K562 (cell line): ENCODE measurements at regions not wholly inside any gene's neighbourhood (a gene's known extent, or its start where the extent isn't known, plus 50 kb on each side); places are given as distances from the start of the nearest gene placed in this dataset.

Experiments
- ATF1 ChIP-seq, 2 experiments: fragments of 450-650 bp in 1 of 2; IDR thresholded peaks; 2 replicates each; pipeline ENCODE4 v1.6.1; 2016; ENCODE audit warnings: missing compliant biosample characterization in 1 of 2, missing genetic modification characterization in 1 of 2
- C11orf30 ChIP-seq: fragments of 450-650 bp; IDR thresholded peaks from 2 replicates; pipeline ENCODE4 v1.6.1; 2016; ENCODE audit warnings: low read depth, mild to moderate bottlenecking
- IRF2 ChIP-seq: sonication (generic); formaldehyde crosslinking; IDR thresholded peaks from 2 replicates; pipeline ENCODE4 v1.8.1; 2022; ENCODE audit warnings: mild to moderate bottlenecking, missing genetic modification reagents
- SMARCA4 ChIP-seq: fragments of 450-650 bp; IDR thresholded peaks from 2 replicates; pipeline ENCODE4 v1.6.1; 2016
- SRSF9 ChIP-seq: fragments of 200-400 bp; formaldehyde crosslinking; IDR thresholded peaks from 2 replicates; pipeline ENCODE4 v1.6.1; 2017; ENCODE audit warnings: low read depth, low read length, borderline replicate concordance
- ZNF274 ChIP-seq: IDR thresholded peaks from 2 replicates; pipeline ENCODE4 v1.6.1; 2011; ENCODE audit warnings: low read depth, mild to moderate bottlenecking, low read length, moderate library complexity, borderline replicate concordance

DNA sequence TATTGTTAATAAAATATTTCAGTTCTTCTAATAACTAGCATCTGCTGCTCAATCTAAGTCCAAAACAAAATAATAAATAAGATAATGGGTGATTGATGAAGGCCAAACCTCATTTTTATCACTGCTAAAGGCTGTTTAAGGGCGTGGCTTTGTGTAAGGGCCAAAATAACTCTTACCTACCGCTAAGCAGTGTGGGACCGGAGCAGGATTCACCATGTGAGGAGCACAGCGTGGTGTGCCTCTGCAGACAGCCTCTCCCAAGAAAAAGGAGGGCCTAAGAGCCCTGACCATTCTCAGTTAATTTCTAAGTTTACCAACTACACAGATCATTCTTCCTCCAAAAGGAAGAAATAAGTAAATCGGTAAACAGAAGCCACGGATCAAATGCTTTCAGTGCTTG is 353.7 kb downstream of the ARL6IP6 start:
- TF ChIP-seq ZNF274 (no peak), C11orf30 (no peak), SMARCA4 (no peak), ATF1 (CRISPR knock-in tag; IDR thresholded peaks at IDR 0.05) (no peak), ATF1 (tag; IDR thresholded peaks at IDR 0.05) (no peak), SRSF9 (no peak), IRF2 (no peak)
